ENCODE measurements at regions not wholly inside any gene's neighbourhood (a gene's known extent, or its start where the extent isn't known, plus 50 kb on each side); places are given as distances from the start of the nearest gene placed in this dataset.

- TF ChIP-seq CBFB (IDR thresholded peaks at IDR 0.05; ENCODE audit: low read depth) = no peak
- TF ChIP-seq FOXM1 (IDR thresholded peaks at IDR 0.05; ENCODE audit: low read depth, low read length) = no peak
- TF ChIP-seq GABPA (IDR thresholded peaks at IDR 0.05; ENCODE audit: low read depth) = no peak
Measured at GRCh38 chr4:27844376-27844775, 983.7 kb downstream of the STIM2 start.

All from GM12878 (cell line).